H1 (cell line): ENCODE measurements at regions not wholly inside any gene's neighbourhood (a gene's known extent, or its start where the extent isn't known, plus 50 kb on each side); places are given as distances from the start of the nearest gene placed in this dataset.

Source experiments
- CTCF ChIA-PET: fragments of 300-600 bp; sonication (Branson Sonifier 250); formaldehyde crosslinking; loops from one replicate; lab custom pipeline; 2021; ENCODE audit not compliant: partially characterized antibody; lab: Charles Lee
- POLR2A ChIA-PET: fragments of 300-600 bp; sonication (Branson Sonifier 250); formaldehyde crosslinking; loops from one replicate; lab custom pipeline; 2021; ENCODE audit warnings: inconsistent platforms; ENCODE audit not compliant: partially characterized antibody; lab: Charles Lee
- DNase-seq, 2 experiments: peaks; one replicate each; pipeline versions ENCODE4 v3.0.0 to v3.0.0-alpha.2; 2010 to 2022; ENCODE audit warnings: low spot score in 2 of 2, low read depth in 1 of 2, mixed read lengths in 1 of 2
- FAIRE-seq: peaks from 2 replicates; lab custom pipeline; 2011; peaks lifted over from hg19 to GRCh38; lab: Jason Lieb, UNC
- H2AFZ ChIP-seq: 2 replicates; pipeline ENCODE4 v1.8.1; 2012; ENCODE audit warnings: low read length, inconsistent platforms
- H2AK5ac ChIP-seq: 2 replicates; pipeline ENCODE4 v1.6.1; 2013; ENCODE audit warnings: low read depth, low read length
- H2BK120ac ChIP-seq: replicated peaks from 2 replicates; pipeline ENCODE3; 2013; ENCODE audit warnings: low read depth, low read length, inconsistent platforms
- H2BK12ac ChIP-seq: 2 replicates; pipeline ENCODE4 v1.6.1; 2013; ENCODE audit warnings: low read depth, low read length
- H2BK15ac ChIP-seq: 2 replicates; pipeline ENCODE4 v1.6.1; 2013; ENCODE audit warnings: low read length
- H2BK20ac ChIP-seq: 2 replicates; pipeline ENCODE4 v1.6.1; 2013; ENCODE audit warnings: low read length
- H2BK5ac ChIP-seq: 2 replicates; pipeline ENCODE4 v1.6.1; 2013; ENCODE audit warnings: low read depth, low read length
- H3K14ac ChIP-seq: 2 replicates; pipeline ENCODE4 v1.6.1; 2013; ENCODE audit warnings: inconsistent platforms; ENCODE audit not compliant: insufficient read length
- H3K18ac ChIP-seq: 2 replicates; pipeline ENCODE4 v1.6.1; 2013; ENCODE audit warnings: low read length; ENCODE audit errors: extremely low read depth
- H3K23ac ChIP-seq: 2 replicates; pipeline ENCODE4 v1.6.1; 2013; ENCODE audit warnings: inconsistent platforms; ENCODE audit not compliant: insufficient read length
- H3K23me2 ChIP-seq: 2 replicates; pipeline ENCODE4 v1.6.1; 2013; ENCODE audit warnings: low read depth, low read length
- H3K27ac ChIP-seq: 2 replicates; pipeline ENCODE4 v1.6.1; 2011; ENCODE audit warnings: low read depth, low read length, inconsistent platforms
- H3K27me3 ChIP-seq, 4 experiments: replicated peaks in 1 of 4; 1 replicate in 1 of 4; 2 replicates in 3 of 4; pipeline versions ENCODE4 v1.6.1 to v1.8.1; 2011 to 2013; ENCODE audit warnings: low read length in 3 of 4, mild to moderate bottlenecking in 3 of 4, inconsistent platforms in 2 of 4, mixed read lengths in 2 of 4, moderate library complexity in 1 of 4; ENCODE audit not compliant: control insufficient read depth in 3 of 4, insufficient read depth in 3 of 4; ENCODE audit errors: extremely low read depth in 1 of 4
- H3K36me3 ChIP-seq, 4 experiments: 2 replicates each; pipeline versions ENCODE4 v1.6.1 to v1.8.1; 2011 to 2013; ENCODE audit warnings: mild to moderate bottlenecking in 4 of 4, low read length in 3 of 4, moderate library complexity in 2 of 4, control low read depth in 1 of 4, inconsistent platforms in 1 of 4; ENCODE audit not compliant: insufficient read depth in 4 of 4, control insufficient read depth in 2 of 4
- H3K4ac ChIP-seq: replicated peaks from 2 replicates; pipeline ENCODE3; 2013; ENCODE audit warnings: low read length, low read depth, mixed read lengths, inconsistent platforms; ENCODE audit not compliant: insufficient read length
- H3K4me1 ChIP-seq, 4 experiments: replicated peaks in 1 of 4; 1 replicate in 1 of 4; 2 replicates in 3 of 4; pipeline versions ENCODE4 v1.6.1 to v1.8.1; 2011 to 2013; ENCODE audit warnings: low read length in 3 of 4, inconsistent platforms in 2 of 4, mixed read lengths in 1 of 4; ENCODE audit not compliant: insufficient read depth in 4 of 4, control insufficient read depth in 3 of 4
- H3K4me2 ChIP-seq, 2 experiments: 2 replicates each; pipeline versions ENCODE4 v1.6.1 to v1.8.1; 2011 to 2013; ENCODE audit warnings: low read depth in 2 of 2, low read length in 2 of 2, control low read depth in 1 of 2, inconsistent platforms in 1 of 2, mild to moderate bottlenecking in 1 of 2; ENCODE audit not compliant: insufficient read depth in 1 of 2
- H3K4me3 ChIP-seq, 4 experiments: fragments of 200-600, 300-600 bp in 1 of 4; sonication (generic), shearing (Covaris generic), sonication (Bioruptor Twin) in 1 of 4; 2 replicates each; pipeline versions ENCODE4 v1.5.1 to v1.8.1; 2011 to 2016; ENCODE audit warnings: low read length in 4 of 4, low read depth in 3 of 4, control low read depth in 2 of 4, inconsistent platforms in 2 of 4, mild to moderate bottlenecking in 2 of 4, mixed read lengths in 1 of 4, moderate library complexity in 1 of 4; ENCODE audit not compliant: insufficient read depth in 2 of 4; ENCODE audit errors: extremely low read depth in 1 of 4
- H3K56ac ChIP-seq: replicated peaks from 2 replicates; pipeline ENCODE3; 2013; ENCODE audit warnings: low read depth, mild to moderate bottlenecking, mixed read lengths, low read length, inconsistent platforms; ENCODE audit not compliant: insufficient read length
- H3K79me1 ChIP-seq: 2 replicates; pipeline ENCODE4 v1.6.1; 2013; ENCODE audit warnings: low read depth, low read length, control low read depth
- H3K79me2 ChIP-seq, 2 experiments: 2 replicates each; pipeline versions ENCODE4 v1.6.1 to v1.8.1; 2012 to 2013; ENCODE audit warnings: low read length in 2 of 2, mild to moderate bottlenecking in 2 of 2, inconsistent platforms in 1 of 2; ENCODE audit not compliant: insufficient read depth in 2 of 2, control insufficient read depth in 1 of 2
- H3K9ac ChIP-seq, 4 experiments: replicated peaks in 1 of 4; 1 replicate in 1 of 4; 2 replicates in 3 of 4; pipeline versions ENCODE4 v1.6.1 to v1.8.1; 2011 to 2013; ENCODE audit warnings: low read depth in 3 of 4, low read length in 3 of 4, control low read depth in 2 of 4, mild to moderate bottlenecking in 2 of 4, moderate library complexity in 2 of 4, inconsistent platforms in 1 of 4; ENCODE audit errors: extremely low read depth in 1 of 4
- H3K9me3 ChIP-seq, 2 experiments: 2 replicates each; pipeline versions ENCODE4 v1.6.1 to v1.8.1; 2012 to 2013; ENCODE audit warnings: mild to moderate bottlenecking in 2 of 2, moderate library complexity in 2 of 2, control low read depth in 1 of 2, inconsistent platforms in 1 of 2, low read depth in 1 of 2, low read length in 1 of 2, mixed read lengths in 1 of 2; ENCODE audit not compliant: insufficient read depth in 2 of 2
- H4K20me1 ChIP-seq, 2 experiments: replicated peaks in 1 of 2; 2 replicates each; pipeline versions ENCODE3 to v1.8.1; 2011 to 2013; ENCODE audit warnings: inconsistent platforms in 2 of 2, low read length in 2 of 2, mild to moderate bottlenecking in 1 of 2; ENCODE audit not compliant: insufficient read depth in 2 of 2, control insufficient read depth in 1 of 2
- H4K5ac ChIP-seq: 2 replicates; pipeline ENCODE4 v1.6.1; 2013; ENCODE audit warnings: low read length, low read depth, mixed read lengths, inconsistent platforms; ENCODE audit not compliant: insufficient read length
- H4K8ac ChIP-seq: 2 replicates; pipeline ENCODE4 v1.8.0; 2013; ENCODE audit warnings: mild to moderate bottlenecking, moderate library complexity, low read length, inconsistent platforms; ENCODE audit not compliant: insufficient read depth; ENCODE audit errors: extremely low read depth
- H4K91ac ChIP-seq: replicated peaks from 2 replicates; pipeline ENCODE3; 2013; ENCODE audit warnings: low read length, mixed read lengths, inconsistent platforms; ENCODE audit not compliant: insufficient read length
- ATF2 ChIP-seq: IDR thresholded peaks from 2 replicates; pipeline ENCODE4 v1.6.1; 2012; ENCODE audit warnings: low read length, inconsistent platforms
- BCL11A ChIP-seq, 2 experiments: IDR thresholded peaks; one replicate each; pipeline ENCODE4 v1.6.1; 2011; ENCODE audit warnings: low read depth in 2 of 2, low read length in 2 of 2, mild to moderate bottlenecking in 2 of 2
- EGR1 ChIP-seq: IDR thresholded peaks from 2 replicates; pipeline ENCODE4 v1.6.1; 2011; ENCODE audit warnings: low read depth, low read length, borderline replicate concordance
- FOSL1 ChIP-seq: IDR thresholded peaks from 2 replicates; pipeline ENCODE4 v1.6.1; 2011; ENCODE audit warnings: mild to moderate bottlenecking, low read depth, low read length, moderate library complexity; ENCODE audit not compliant: insufficient read depth
- GTF2F1 ChIP-seq: IDR thresholded peaks from 2 replicates; pipeline ENCODE4 v1.6.1; 2012; ENCODE audit warnings: low read depth, low read length, improper control_type of control experiment, borderline replicate concordance
- JUN ChIP-seq: IDR thresholded peaks from 2 replicates; pipeline ENCODE4 v1.6.1; 2011; ENCODE audit warnings: low read depth, mild to moderate bottlenecking, improper control_type of control experiment, low read length
- JUND ChIP-seq: IDR thresholded peaks from 2 replicates; pipeline ENCODE4 v1.6.1; 2011; ENCODE audit warnings: mild to moderate bottlenecking, improper control_type of control experiment, low read length
- NANOG ChIP-seq: IDR thresholded peaks from 2 replicates; pipeline ENCODE4 v1.6.1; 2011; ENCODE audit warnings: low read length, low read depth, mild to moderate bottlenecking, inconsistent platforms; ENCODE audit not compliant: insufficient read depth, poor library complexity, severe bottlenecking
- NRF1 ChIP-seq: IDR thresholded peaks from 2 replicates; pipeline ENCODE4 v1.6.1; 2011; ENCODE audit warnings: mild to moderate bottlenecking, low read depth, low read length, improper control_type of control experiment
- SP1 ChIP-seq: IDR thresholded peaks from 2 replicates; pipeline ENCODE4 v1.6.1; 2011; ENCODE audit warnings: low read depth, low read length
- USF2 ChIP-seq: IDR thresholded peaks from 2 replicates; pipeline ENCODE4 v1.6.1; 2011; ENCODE audit warnings: low read length, improper control_type of control experiment
- WGBS, 2 experiments: shearing (Covaris generic) in 1 of 2; methylation state at CpG; one replicate each; pipeline versions ENCODE4 v1.1.6 to v1.1.7; 2013 to 2015; ENCODE audit warnings: low lambda C conversion rate in 2 of 2, mixed read lengths in 2 of 2, inconsistent platforms in 1 of 2, low coverage in 1 of 2, missing lambda C conversion rate in 1 of 2; ENCODE audit not compliant: insufficient replicate concordance in 2 of 2, insufficient coverage in 1 of 2, insufficient read length in 1 of 2; ENCODE audit errors: extremely low coverage in 1 of 2, missing lambda C conversion rate in 1 of 2; 5-methylcytosine and 5-hydroxymethylcytosine counted together

- no peaks in the 10 kb centered on the region for H3K79me1 ChIP-seq
- H4K20me1 ChIP-seq: no peaks in the 10 kb centered on the region
- peaks cover 6 to 10% of the 10 kb centered on the region in 2 experiments; a peak in 2 of 4 replicates for H3K9me3 ChIP-seq
- H4K5ac ChIP-seq: no peak overlapping the region
- no peaks in the 10 kb centered on the region for H3K4me1 ChIP-seq
- H4K91ac ChIP-seq: no peak overlapping the region
- H2BK20ac ChIP-seq: no peak overlapping the region
- H2BK120ac ChIP-seq: no peak overlapping the region
- no peak overlapping the region for H3K4ac ChIP-seq
- no peak overlapping the region for H2BK12ac ChIP-seq
- H3K23me2 ChIP-seq: peaks cover 3% of the 10 kb centered on the region; the same call in 1 of the 2 replicates
- 93% methylated on average over 5 of the region's 5 CpGs; no CpG with 5 or more reads in 1 of the 2 experiments for WGBS, 2 experiments
- no peak for DNase-seq
- no peak for FAIRE-seq
- no peak overlapping the region for H3K27ac ChIP-seq
- ChIA-PET POLR2A (no interaction called here), CTCF (no interaction called here)
- H2BK5ac ChIP-seq: no peak overlapping the region
- no peak overlapping the region for H3K9ac ChIP-seq
- H3K79me2 ChIP-seq: no peaks in the 10 kb centered on the region
- no peak overlapping the region for H3K23ac ChIP-seq
- H3K4me3 ChIP-seq: no peak overlapping the region
- H3K14ac ChIP-seq: no peak overlapping the region
- no peak overlapping the region for H2AK5ac ChIP-seq
- no peak overlapping the region for H3K56ac ChIP-seq
- TF ChIP-seq ATF2: no peak
- TF ChIP-seq JUN: no peak
- TF ChIP-seq EGR1: no peak
- TF ChIP-seq NRF1: no peak
- no peak for TF ChIP-seq USF2
- no peak for TF ChIP-seq NANOG
- no peak for TF ChIP-seq JUND
- TF ChIP-seq GTF2F1: no peak
- no peak for TF ChIP-seq FOSL1
- no peak for TF ChIP-seq BCL11A (IDR thresholded peaks at IDR 0.05; ENCODE audit: low read depth in 2 of 2, low read length in 2 of 2)
- no peak for TF ChIP-seq SP1
- H3K27me3 ChIP-seq: no peaks in the 10 kb centered on the region
- H3K36me3 ChIP-seq: no peaks in the 10 kb centered on the region
- H2AFZ ChIP-seq: no peak overlapping the region
- no peak overlapping the region for H3K18ac ChIP-seq
- H4K8ac ChIP-seq: no peak overlapping the region
- no peak overlapping the region for H3K4me2 ChIP-seq
- H2BK15ac ChIP-seq: no peak overlapping the region
Observed at GRCh38 chr12:68521321-68521839, 89.3 kb upstream of the RAP1B start.
